Activated CD8-positive, alpha-beta T cell treated with anti-CD3 and anti-CD28 coated beads for 36 hours (primary cell): ENCODE measurements at regions not wholly inside any gene's neighbourhood (a gene's known extent, or its start where the extent isn't known, plus 50 kb on each side); places are given as distances from the start of the nearest gene placed in this dataset.

Experiments
- ATAC-seq: fragments of 200-7000 bp; cut with Tn5 transposase; one replicate; pipeline ENCODE4 v1.10.0; 2021; ENCODE audit warnings: mild to moderate bottlenecking, moderate library complexity
- CTCF ChIA-PET: fragments of 350-600 bp; sonication (Branson Sonifier 250); formaldehyde crosslinking; loops from one replicate; lab custom pipeline; 2021; ENCODE audit warnings: antibody characterized with exemption; lab: Charles Lee
- POLR2A ChIA-PET: fragments of 350-600 bp; sonication (Branson Sonifier 250); formaldehyde crosslinking; loops from one replicate; lab custom pipeline; 2021; ENCODE audit warnings: antibody characterized with exemption; lab: Charles Lee
- DNase-seq: peaks from one replicate; pipeline ENCODE4 v3.0.0-alpha.2; 2020
- H3K27ac Mint-ChIP-seq: one replicate; pipeline ENCODE4 v1.8.0; 2021; ENCODE audit warnings: mild to moderate bottlenecking, mixed read lengths
- H3K27me3 Mint-ChIP-seq: one replicate; pipeline ENCODE4 v1.8.0; 2021; ENCODE audit warnings: mixed read lengths
- H3K36me3 Mint-ChIP-seq: one replicate; pipeline ENCODE4 v1.8.0; 2021; ENCODE audit warnings: low read depth, mixed read lengths
- H3K4me1 Mint-ChIP-seq: one replicate; pipeline ENCODE4 v1.8.0; 2021; ENCODE audit warnings: low read depth, mixed read lengths
- H3K4me3 Mint-ChIP-seq: one replicate; pipeline ENCODE4 v1.8.0; 2021; ENCODE audit warnings: mild to moderate bottlenecking, moderate library complexity, mixed read lengths
- H3K9me3 Mint-ChIP-seq: one replicate; pipeline ENCODE4 v1.8.0; 2021; ENCODE audit warnings: mixed read lengths
- CTCF ChIP-seq: fragments of 200-600 bp; IDR thresholded peaks from one replicate; pipeline ENCODE4 v1.8.0; 2022; ENCODE audit warnings: antibody characterized with exemption, mild to moderate bottlenecking
- intact Hi-C: fragments of 100-400 bp; cut with micrococcal nuclease; formaldehyde crosslinking; loops from one replicate; pipeline ENCODE4 v1.10.0; 2022

DNA sequence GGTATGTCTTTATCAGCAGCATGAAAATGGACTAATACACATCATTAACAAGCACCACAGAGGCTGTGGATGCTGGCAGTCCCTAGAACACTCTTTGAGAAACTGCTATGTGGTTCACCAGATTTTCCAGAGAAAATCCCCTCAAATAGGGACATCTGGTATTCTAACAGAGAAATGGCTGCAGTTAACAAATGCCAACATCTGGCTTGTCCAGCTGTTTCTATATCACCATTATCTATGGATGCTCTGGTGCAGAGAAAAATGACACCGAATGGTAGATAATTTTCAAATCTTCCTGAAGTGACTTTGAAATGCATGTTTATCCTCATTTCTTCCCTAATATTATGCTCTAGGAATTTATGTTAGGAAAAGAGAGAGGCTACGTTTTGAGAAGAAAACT is 403.5 kb upstream of the PROX1 start:
- POLR2A ChIA-PET, result no interaction called here

GRCh38 chr1:213585402-213585801 is 402.4 kb upstream of the PROX1 start:
- H3K4me3 Mint-ChIP-seq, result no peak overlapping the region
- ChIA-PET POLR2A (no interaction called here), CTCF (no interaction called here)
- no peak for DNase-seq
- no peaks in the 10 kb centered on the region for H3K27me3 Mint-ChIP-seq
- no peak for TF ChIP-seq CTCF
- no peak for ATAC-seq
- H3K9me3 Mint-ChIP-seq, result no peaks in the 10 kb centered on the region
- no peaks in the 10 kb centered on the region for H3K36me3 Mint-ChIP-seq
- H3K27ac Mint-ChIP-seq, result no peak overlapping the region
- no peaks in the 10 kb centered on the region for H3K4me1 Mint-ChIP-seq
- intact Hi-C loops, result no loop called here

More for the DNA sequence above, 403.5 kb upstream of the PROX1 start:
- Mint-ChIP-seq H3K9me3 (no peaks in the 10 kb centered on the region), H3K4me3 (no peak overlapping the region), H3K4me1 (no peaks in the 10 kb centered on the region), H3K27ac (no peak overlapping the region), H3K36me3 (no peaks in the 10 kb centered on the region), H3K27me3 (no peaks in the 10 kb centered on the region)
- no peak for DNase-seq
- intact Hi-C loops, result no loop called here
- TF ChIP-seq CTCF, result no peak
- CTCF ChIA-PET, result no interaction called here
- no peak for ATAC-seq

GRCh38 chr1:213585959-213586586 is 401.7 kb upstream of the PROX1 start:
- TF ChIP-seq CTCF, result no peak
- no peaks in the 10 kb centered on the region for H3K4me1 Mint-ChIP-seq
- ATAC-seq (no peak), DNase-seq (no peak)
- H3K36me3 Mint-ChIP-seq, result no peaks in the 10 kb centered on the region
- ChIA-PET POLR2A (no interaction called here), CTCF (no interaction called here)
- H3K27ac Mint-ChIP-seq, result no peak overlapping the region
- no peaks in the 10 kb centered on the region for H3K27me3 Mint-ChIP-seq
- H3K9me3 Mint-ChIP-seq, result no peaks in the 10 kb centered on the region
- no peak overlapping the region for H3K4me3 Mint-ChIP-seq
- intact Hi-C loops, result no loop called here

DNA sequence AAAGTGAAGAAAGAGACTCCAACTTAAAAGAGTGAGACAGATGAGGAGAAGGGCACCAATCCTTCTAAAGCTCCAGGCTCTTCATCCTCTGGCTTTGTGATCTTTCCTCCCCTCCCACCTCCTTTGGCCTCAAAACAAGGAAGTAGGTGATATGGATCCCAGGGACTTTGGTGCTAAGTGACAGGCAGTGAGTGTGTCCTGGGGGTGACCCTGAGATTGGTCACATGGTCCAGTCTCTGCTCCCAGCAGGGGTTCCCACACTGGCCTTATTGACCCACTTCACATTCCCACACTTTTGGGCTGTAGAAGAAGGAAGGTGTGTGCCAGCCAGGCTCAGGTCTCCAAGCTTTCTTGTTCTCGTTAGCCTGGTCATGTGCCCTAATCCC is 401.2 kb upstream of the PROX1 start:
- no peaks in the 10 kb centered on the region for H3K9me3 Mint-ChIP-seq
- CTCF ChIA-PET, result no interaction called here
- no peak for TF ChIP-seq CTCF
- no peaks in the 10 kb centered on the region for H3K27me3 Mint-ChIP-seq
- H3K4me1 Mint-ChIP-seq, result no peaks in the 10 kb centered on the region
- ATAC-seq (no peak), DNase-seq (no peak)
- POLR2A ChIA-PET, result no interaction called here
- H3K27ac Mint-ChIP-seq, result no peak overlapping the region
- intact Hi-C loops, result no loop called here
- no peaks in the 10 kb centered on the region for H3K36me3 Mint-ChIP-seq
- H3K4me3 Mint-ChIP-seq, result no peak overlapping the region

GRCh38 chr1:213596729-213597128 is 391.0 kb upstream of the PROX1 start:
- Mint-ChIP-seq H3K36me3 (no peaks in the 10 kb centered on the region), H3K4me3 (no peak overlapping the region), H3K9me3 (no peaks in the 10 kb centered on the region), H3K4me1 (no peaks in the 10 kb centered on the region), H3K27ac (no peak overlapping the region), H3K27me3 (no peaks in the 10 kb centered on the region)
- TF ChIP-seq CTCF, result no peak
- ATAC-seq, result no peak
- ChIA-PET POLR2A (no interaction called here), CTCF (no interaction called here)
- no peak for DNase-seq
- intact Hi-C loops, result no loop called here
